ENCODE measurements at regions not wholly inside any gene's neighbourhood (a gene's known extent, or its start where the extent isn't known, plus 50 kb on each side); places are given as distances from the start of the nearest gene placed in this dataset.

- DNase-seq (no peak), ATAC-seq (ENCODE audit: insufficient read depth, low read depth) (no peak)
- H2AFZ ChIP-seq (ENCODE audit: low read depth, low read length): no peak overlapping the region
- no peaks in the 10 kb centered on the region for H3K9me3 ChIP-seq (ENCODE audit: insufficient read depth, low read length, severe bottlenecking)
- no peak overlapping the region for H3K4me2 ChIP-seq (ENCODE audit: insufficient read depth, low read length)
- no peak overlapping the region for H3K27ac ChIP-seq (ENCODE audit: low read length)
- H4K20me1 ChIP-seq (ENCODE audit: insufficient read depth, low read length): peaks cover 5% of the 10 kb centered on the region; the same call in 1 of the 2 replicates
- TF ChIP-seq EZH2 (IDR thresholded peaks at IDR 0.05; ENCODE audit: borderline replicate concordance, low read depth, low read length, severe bottlenecking): no peak
- no peak for TF ChIP-seq CTCF (IDR thresholded peaks at IDR 0.05; ENCODE audit: borderline replicate concordance, extremely low read depth, low read length, poor library complexity, severe bottlenecking)
- H3K79me2 ChIP-seq (ENCODE audit: insufficient read depth, low read length): no peaks in the 10 kb centered on the region
- H3K4me1 ChIP-seq (ENCODE audit: insufficient read depth, low read length): no peaks in the 10 kb centered on the region
- H3K4me3 ChIP-seq (ENCODE audit: low read depth in 1 of 2, low read length in 2 of 2): no peak overlapping the region
- H3K27me3 ChIP-seq (ENCODE audit: insufficient read depth, low read length, poor library complexity): peaks cover 3% of the 10 kb centered on the region
- no peak overlapping the region for H3K9ac ChIP-seq (ENCODE audit: low read depth, low read length)
- no peaks in the 10 kb centered on the region for H3K36me3 ChIP-seq (ENCODE audit: insufficient read depth, low read length)
Measured at GRCh38 chr1:22263359-22263758, 120.5 kb upstream of the WNT4 start.

- no peak for DNase-seq
- Histone ChIP-seq H3K4me1 (ENCODE audit: insufficient read depth, low read length) (no peaks in the 10 kb centered on the region), H3K27me3 (ENCODE audit: insufficient read depth, low read length, poor library complexity) (peaks cover 3% of the 10 kb centered on the region), H2AFZ (ENCODE audit: low read depth, low read length) (no peak overlapping the region), H3K79me2 (ENCODE audit: insufficient read depth, low read length) (no peaks in the 10 kb centered on the region), H3K4me3 (ENCODE audit: low read depth in 1 of 2, low read length in 2 of 2) (no peak overlapping the region), H3K4me2 (ENCODE audit: insufficient read depth, low read length) (no peak overlapping the region), H3K27ac (ENCODE audit: low read length) (no peak overlapping the region), H3K9me3 (ENCODE audit: insufficient read depth, low read length, severe bottlenecking) (no peaks in the 10 kb centered on the region), H3K9ac (ENCODE audit: low read depth, low read length) (no peak overlapping the region), H3K36me3 (ENCODE audit: insufficient read depth, low read length) (no peaks in the 10 kb centered on the region), H4K20me1 (ENCODE audit: insufficient read depth, low read length) (peaks cover 5% of the 10 kb centered on the region; the same call in 1 of the 2 replicates)
- TF ChIP-seq EZH2 (IDR thresholded peaks at IDR 0.05; ENCODE audit: borderline replicate concordance, low read depth, low read length, severe bottlenecking) (no peak), CTCF (IDR thresholded peaks at IDR 0.05; ENCODE audit: borderline replicate concordance, extremely low read depth, low read length, poor library complexity, severe bottlenecking) (no peak)
- no peak for ATAC-seq (ENCODE audit: insufficient read depth, low read depth)
Measured at GRCh38 chr1:22264464-22265341, 121.8 kb upstream of the WNT4 start.

DNA sequence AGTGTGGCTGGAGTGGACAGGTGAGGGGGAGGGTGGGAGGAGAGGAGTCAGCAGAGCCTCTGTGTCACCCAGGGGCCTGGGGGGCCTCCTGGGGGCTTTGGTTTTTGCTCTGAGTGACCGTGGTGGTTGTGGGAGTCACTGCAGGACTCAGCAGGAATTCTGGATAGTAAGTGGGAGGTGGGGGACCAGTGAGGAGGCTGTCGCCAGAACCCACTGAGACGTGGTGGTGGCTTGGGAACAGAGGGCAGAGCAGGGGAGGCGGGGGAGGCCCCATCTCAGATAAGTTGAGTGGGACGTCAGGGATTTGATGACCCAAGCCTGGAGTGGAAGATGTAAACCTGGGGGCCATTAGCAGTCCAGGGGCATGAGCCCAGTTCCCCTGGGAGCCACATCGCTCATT, 123.2 kb upstream of the WNT4 start:
- H3K9ac ChIP-seq (ENCODE audit: low read depth, low read length): no peak overlapping the region
- H3K9me3 ChIP-seq (ENCODE audit: insufficient read depth, low read length, severe bottlenecking): no peaks in the 10 kb centered on the region
- H3K36me3 ChIP-seq (ENCODE audit: insufficient read depth, low read length): no peaks in the 10 kb centered on the region
- no peaks in the 10 kb centered on the region for H3K79me2 ChIP-seq (ENCODE audit: insufficient read depth, low read length)
- TF ChIP-seq CTCF (IDR thresholded peaks at IDR 0.05; ENCODE audit: borderline replicate concordance, extremely low read depth, low read length, poor library complexity, severe bottlenecking) (no peak), EZH2 (IDR thresholded peaks at IDR 0.05; ENCODE audit: borderline replicate concordance, low read depth, low read length, severe bottlenecking) (no peak)
- DNase-seq: no peak
- H3K4me2 ChIP-seq (ENCODE audit: insufficient read depth, low read length): no peak overlapping the region
- no peak overlapping the region for H3K27ac ChIP-seq (ENCODE audit: low read length)
- no peaks in the 10 kb centered on the region for H3K4me1 ChIP-seq (ENCODE audit: insufficient read depth, low read length)
- H3K4me3 ChIP-seq (ENCODE audit: low read depth in 1 of 2, low read length in 2 of 2): no peak overlapping the region
- H2AFZ ChIP-seq (ENCODE audit: low read depth, low read length): no peak overlapping the region
- peaks cover 3% of the 10 kb centered on the region for H3K27me3 ChIP-seq (ENCODE audit: insufficient read depth, low read length, poor library complexity)
- ATAC-seq (ENCODE audit: insufficient read depth, low read depth): no peak
- peaks cover 5% of the 10 kb centered on the region; the same call in 1 of the 2 replicates for H4K20me1 ChIP-seq (ENCODE audit: insufficient read depth, low read length)
